Hematopoietic multipotent progenitor cell treated with erythropoietin and hydrocortisone succinate and interleukin-3 and kit ligand, for 17 days (in vitro differentiated cells): ENCODE measurements at regions not wholly inside any gene's neighbourhood (a gene's known extent, or its start where the extent isn't known, plus 50 kb on each side); places are given as distances from the start of the nearest gene placed in this dataset.

Experiments used
- DNase-seq: peaks from one replicate; pipeline ENCODE4 v3.0.0-alpha.2; 2015; ENCODE audit warnings: low spot score

- DNase-seq, result no peak
Measured at GRCh38 chr5:153006681-153007080, 483.8 kb upstream of the GRIA1 start.

- DNase-seq, result no peak
Measured at GRCh38 chr5:153014194-153014593, 476.3 kb upstream of the GRIA1 start.

GRCh38 chr5:153018121-153018520, 472.3 kb upstream of the GRIA1 start:
- DNase-seq, result no peak

GRCh38 chr5:153030755-153031725, 459.4 kb upstream of the GRIA1 start:
- no peak for DNase-seq

DNA sequence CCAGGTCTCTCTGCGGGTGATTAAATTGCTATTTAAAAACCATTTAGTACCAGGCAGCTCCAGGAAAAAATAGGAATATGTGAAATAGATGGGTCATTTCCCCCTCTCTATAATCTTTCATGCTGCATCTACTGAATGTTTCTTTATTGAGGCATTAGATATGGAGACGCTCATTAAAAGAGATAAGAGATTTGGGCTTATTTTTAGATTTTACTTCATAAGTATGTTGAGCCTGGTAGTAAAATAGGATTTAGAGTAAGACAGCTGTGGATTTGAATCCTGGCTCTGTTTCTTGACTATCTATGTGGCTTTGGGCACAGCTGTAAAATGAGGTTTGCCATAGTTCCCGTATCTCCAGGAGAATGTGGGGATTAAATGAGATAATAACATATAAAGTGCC, 451.0 kb upstream of the GRIA1 start:
- DNase-seq, result no peak

GRCh38 chr5:153043886-153044285, 446.6 kb upstream of the GRIA1 start:
- no peak for DNase-seq

- DNase-seq, result no peak
Measured at GRCh38 chr5:153050496-153051179, 439.8 kb upstream of the GRIA1 start.

GRCh38 chr5:153066281-153066680, 424.2 kb upstream of the GRIA1 start:
- no peak for DNase-seq

DNA sequence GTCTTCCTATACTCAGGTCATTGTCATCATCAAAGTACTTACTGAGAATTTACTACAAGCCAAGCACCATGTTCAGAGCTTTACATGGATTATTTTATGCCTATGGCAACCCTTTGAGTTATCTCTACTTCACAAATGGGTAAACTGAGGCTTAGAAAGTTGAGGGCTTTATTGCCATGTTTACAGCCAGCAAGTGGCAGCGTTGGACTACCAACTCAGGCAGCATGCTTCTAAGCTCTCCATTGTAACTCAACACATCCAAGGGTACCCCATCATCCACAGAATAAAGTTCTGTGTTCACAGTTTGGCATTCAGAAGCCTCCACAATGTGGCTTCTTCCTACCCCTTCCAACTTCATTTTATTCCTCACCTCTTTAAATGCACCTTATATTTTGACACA, 422.6 kb upstream of the GRIA1 start:
- DNase-seq, result no peak

GRCh38 chr5:153079396-153079795, 411.1 kb upstream of the GRIA1 start:
- DNase-seq, result no peak

GRCh38 chr5:153080940-153081339, 409.5 kb upstream of the GRIA1 start:
- DNase-seq, result no peak

DNA sequence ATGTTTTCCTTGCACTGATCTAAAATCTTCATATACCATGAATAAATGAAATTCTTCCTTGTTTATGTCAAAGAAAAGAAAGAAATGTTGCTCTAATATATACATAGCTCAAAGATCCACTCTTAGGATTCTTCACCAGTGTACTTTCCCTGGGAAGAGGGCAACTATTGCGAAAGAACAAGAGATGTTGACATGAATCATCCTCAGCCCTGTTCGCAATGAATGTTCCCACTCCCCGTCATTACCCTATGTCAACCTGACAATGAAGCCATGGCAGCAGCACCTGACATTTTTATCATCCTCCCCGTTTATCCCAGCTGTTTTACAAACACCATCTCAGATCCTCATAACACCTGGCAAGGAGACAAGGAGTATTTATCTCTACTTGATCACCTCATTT, 409.1 kb upstream of the GRIA1 start:
- no peak for DNase-seq

DNA sequence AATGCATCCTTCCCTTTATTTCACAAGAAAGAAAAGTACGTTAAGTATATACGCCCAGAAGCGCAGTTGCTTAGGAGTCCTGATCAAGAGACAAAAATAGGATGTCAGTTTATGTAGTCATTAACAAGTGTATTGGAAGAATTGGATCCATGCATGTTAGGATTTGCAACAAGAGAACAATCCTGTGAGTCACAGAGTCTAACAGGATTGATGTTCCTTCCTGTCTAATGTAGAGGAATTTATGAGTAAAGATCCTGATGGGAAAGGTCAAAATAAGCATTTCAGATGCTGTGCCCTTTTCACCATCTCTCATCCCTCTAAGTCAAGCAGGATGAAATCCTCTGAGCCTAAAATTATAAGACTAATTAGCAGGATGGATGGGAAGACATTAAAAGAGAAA, 406.0 kb upstream of the GRIA1 start:
- DNase-seq, result no peak

DNA sequence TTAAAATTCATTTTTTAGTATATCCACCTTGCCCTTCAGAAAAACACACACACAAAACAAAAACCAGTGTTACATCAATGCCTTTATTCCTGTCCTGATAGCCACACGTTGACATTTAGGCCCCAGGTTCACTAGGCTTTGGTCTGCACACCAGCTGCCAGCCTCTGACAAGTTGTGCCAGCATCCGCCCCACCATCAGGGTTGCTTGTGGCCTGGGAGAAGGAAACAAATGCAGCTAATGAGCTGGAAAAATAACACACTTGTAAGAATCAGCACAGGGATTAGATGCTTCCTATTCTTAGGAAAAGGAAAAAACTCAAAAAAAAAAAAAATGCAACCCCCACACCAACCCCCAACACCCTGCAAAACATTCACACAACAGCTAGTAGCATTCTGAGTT, 404.0 kb upstream of the GRIA1 start:
- no peak for DNase-seq

DNA sequence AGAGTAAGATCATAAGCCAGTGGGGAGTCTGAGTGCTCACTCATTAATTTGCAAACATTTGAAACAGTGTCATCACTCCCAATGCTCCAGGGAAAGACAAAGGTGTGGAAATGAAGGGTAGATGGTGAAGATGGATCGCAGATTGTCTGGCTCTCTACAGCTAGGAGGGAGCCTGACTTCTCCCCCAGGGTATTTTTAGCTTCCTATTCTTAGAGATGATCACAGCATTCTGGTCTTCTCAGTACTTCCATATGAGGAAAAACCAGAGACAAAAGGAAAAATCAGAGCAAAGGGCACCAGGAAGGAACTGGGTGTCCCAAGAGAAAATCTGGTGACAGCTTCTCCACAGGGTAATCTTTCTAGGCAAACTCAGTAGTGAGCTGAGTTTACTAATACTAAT, 401.9 kb upstream of the GRIA1 start:
- no peak for DNase-seq

- DNase-seq, result no peak
Measured at GRCh38 chr5:153094333-153094732, 396.1 kb upstream of the GRIA1 start.

GRCh38 chr5:153096381-153096780, 394.1 kb upstream of the GRIA1 start:
- DNase-seq, result no peak

DNA sequence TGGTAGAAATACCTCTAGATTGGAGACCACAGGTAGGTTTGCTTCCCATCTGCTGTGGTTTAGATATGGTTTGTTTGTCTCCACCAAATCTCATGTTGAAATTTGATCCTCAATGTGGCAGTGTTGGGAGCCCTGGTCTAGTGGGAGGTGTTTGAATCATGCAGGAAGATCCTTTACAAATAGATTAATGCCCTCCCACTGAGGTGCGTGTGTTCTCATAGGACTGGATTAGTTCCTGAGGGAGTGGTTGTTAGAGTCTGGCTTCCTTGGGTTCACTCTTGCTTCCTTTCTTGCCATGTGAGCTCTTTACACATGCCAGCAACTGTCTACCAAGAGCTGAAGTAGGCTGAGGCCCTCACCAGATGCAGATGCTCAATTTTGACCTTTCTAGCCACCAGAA, 391.1 kb upstream of the GRIA1 start:
- DNase-seq, result no peak

GRCh38 chr5:153101235-153102180, 389.0 kb upstream of the GRIA1 start:
- DNase-seq, result no peak

DNA sequence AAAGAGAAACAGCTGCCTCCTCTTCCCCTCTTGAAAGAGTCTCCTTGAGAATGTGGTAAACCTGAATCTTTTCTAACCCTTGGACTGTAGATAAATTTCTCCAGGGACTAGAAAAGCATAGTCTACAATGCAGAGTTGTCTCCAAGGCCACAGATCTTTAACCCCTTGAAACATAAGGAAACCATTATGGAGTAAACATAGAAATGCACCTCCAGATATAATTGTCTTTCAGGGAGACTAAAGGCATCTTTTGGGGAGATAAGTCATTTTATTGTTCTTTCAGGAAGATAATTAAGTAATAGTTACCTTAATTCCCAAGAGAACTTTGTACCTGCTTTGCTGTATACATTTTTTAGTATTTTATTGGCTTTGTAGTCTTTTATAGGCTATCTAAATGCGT, 373.6 kb upstream of the GRIA1 start:
- DNase-seq, result no peak

DNA sequence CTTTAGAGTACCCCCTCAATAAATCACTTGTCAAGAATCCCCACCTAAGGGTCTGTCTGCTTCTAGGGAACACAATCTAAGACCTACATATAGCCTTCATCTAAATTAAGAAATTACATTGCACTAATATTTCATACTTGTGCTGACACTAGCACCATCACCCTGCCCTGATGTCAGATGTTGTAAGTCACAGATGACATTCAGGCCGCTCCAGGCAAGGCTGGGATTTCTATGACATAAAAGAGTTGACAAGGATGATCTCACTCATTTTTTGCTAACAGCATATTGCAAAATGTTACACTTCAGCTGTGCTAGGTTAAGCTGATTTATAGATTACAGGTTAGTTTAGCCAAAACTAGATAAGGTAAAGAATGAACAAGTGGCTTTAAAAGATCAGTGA, 372.5 kb upstream of the GRIA1 start:
- no peak for DNase-seq

- DNase-seq, result no peak
Measured at GRCh38 chr5:153122403-153122802, 368.1 kb upstream of the GRIA1 start.
